Astrocyte of the cerebellum (primary cell): ENCODE measurements at regions not wholly inside any gene's neighbourhood (a gene's known extent, or its start where the extent isn't known, plus 50 kb on each side); places are given as distances from the start of the nearest gene placed in this dataset.

ENCODE experiments used
- DNase-seq: peaks from one replicate; pipeline ENCODE4 v3.0.0-alpha.2; 2011; ENCODE audit warnings: low read depth
- H3K4me3 ChIP-seq: 2 replicates; pipeline ENCODE4 v1.5.1; 2011; ENCODE audit warnings: mild to moderate bottlenecking, low read depth, low read length, moderate library complexity
- CTCF ChIP-seq: IDR thresholded peaks from 2 replicates; pipeline ENCODE4 v1.5.1; 2012; ENCODE audit warnings: low read length, low read depth, moderate library complexity, mild to moderate bottlenecking; ENCODE audit errors: missing control alignments
- in situ Hi-C: cut with HindIII; loops from 2 replicates; pipeline ENCODE4 v1.10.0; 2017; ENCODE audit warnings: low sequenced_read_pairs

GRCh38 chr4:32349026-32349425 lies 1628.9 kb downstream of the PCDH7 start:
- no peak overlapping the region for H3K4me3 ChIP-seq
- in situ Hi-C loops: no loop called here
- no peak for TF ChIP-seq CTCF
- no peak for DNase-seq

DNA sequence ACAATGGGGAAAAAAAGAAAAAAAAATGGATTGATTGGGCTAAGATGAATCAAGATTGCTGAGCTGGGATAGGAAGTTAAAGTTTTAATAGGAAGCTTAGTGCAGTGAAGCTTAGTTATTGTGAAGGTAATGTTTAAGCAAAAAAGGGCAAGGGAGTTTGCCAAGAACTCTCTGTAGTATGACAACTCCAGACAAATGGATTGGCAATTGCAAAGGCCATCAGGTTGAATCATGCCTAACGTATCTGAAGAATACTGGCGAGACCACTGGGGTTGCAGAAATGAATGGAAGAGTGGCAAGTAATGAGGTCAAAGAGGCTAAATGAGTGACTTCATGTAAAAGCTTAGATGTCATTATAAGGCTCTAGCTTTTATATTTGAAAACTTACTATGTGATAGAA lies 1654.0 kb downstream of the PCDH7 start:
- in situ Hi-C loops: no loop called here
- no peak for DNase-seq
- no peak for TF ChIP-seq CTCF
- H3K4me3 ChIP-seq: no peak overlapping the region

- TF ChIP-seq CTCF: no peak
- H3K4me3 ChIP-seq: no peak overlapping the region
- no peak for DNase-seq
- in situ Hi-C loops: no loop called here
Observed at GRCh38 chr4:32393806-32394205, 1673.6 kb downstream of the PCDH7 start.

- in situ Hi-C loops: no loop called here
- TF ChIP-seq CTCF: no peak
- DNase-seq: no peak
Observed at GRCh38 chr4:32394255-32394654, 1674.1 kb downstream of the PCDH7 start.

GRCh38 chr4:32396507-32397070 lies 1676.4 kb downstream of the PCDH7 start:
- DNase-seq: no peak
- no peak for TF ChIP-seq CTCF
- in situ Hi-C loops: no loop called here
- H3K4me3 ChIP-seq: no peak overlapping the region

More at GRCh38 chr4:32394255-32394654, 1674.1 kb downstream of the PCDH7 start:
- no peak overlapping the region for H3K4me3 ChIP-seq

GRCh38 chr4:32400870-32401269 lies 1680.7 kb downstream of the PCDH7 start:
- in situ Hi-C loops: no loop called here
- DNase-seq: no peak
- no peak overlapping the region for H3K4me3 ChIP-seq
- TF ChIP-seq CTCF: no peak
